Activated T-helper 17 cell treated with anti-CD3 and anti-CD28 coated beads, Interleukin-2, amount 50 U/mL, for 72 hours (primary cell): ENCODE measurements at regions not wholly inside any gene's neighbourhood (a gene's known extent, or its start where the extent isn't known, plus 50 kb on each side); places are given as distances from the start of the nearest gene placed in this dataset.

Source experiments
- ATAC-seq: fragments of 150-1000 bp; cut with Tn5 transposase; replicated peaks from 2 replicates; pipeline ENCODE4 v1.10.0; 2021; ENCODE audit warnings: mild to moderate bottlenecking, moderate library complexity
- H3K27ac Mint-ChIP-seq: one replicate; pipeline ENCODE4 v1.8.0; 2022; ENCODE audit warnings: mixed read lengths
- H3K27me3 Mint-ChIP-seq: one replicate; pipeline ENCODE4 v1.8.0; 2022; ENCODE audit warnings: mixed read lengths
- H3K36me3 Mint-ChIP-seq: one replicate; pipeline ENCODE4 v1.8.0; 2022; ENCODE audit warnings: low read depth, mild to moderate bottlenecking, mixed read lengths
- H3K4me1 Mint-ChIP-seq: one replicate; pipeline ENCODE4 v1.8.0; 2022; ENCODE audit warnings: mixed read lengths
- H3K4me3 Mint-ChIP-seq: one replicate; pipeline ENCODE4 v1.8.0; 2022; ENCODE audit warnings: mild to moderate bottlenecking, mixed read lengths
- H3K9me3 Mint-ChIP-seq: one replicate; pipeline ENCODE4 v1.8.0; 2022; ENCODE audit warnings: mixed read lengths

DNA sequence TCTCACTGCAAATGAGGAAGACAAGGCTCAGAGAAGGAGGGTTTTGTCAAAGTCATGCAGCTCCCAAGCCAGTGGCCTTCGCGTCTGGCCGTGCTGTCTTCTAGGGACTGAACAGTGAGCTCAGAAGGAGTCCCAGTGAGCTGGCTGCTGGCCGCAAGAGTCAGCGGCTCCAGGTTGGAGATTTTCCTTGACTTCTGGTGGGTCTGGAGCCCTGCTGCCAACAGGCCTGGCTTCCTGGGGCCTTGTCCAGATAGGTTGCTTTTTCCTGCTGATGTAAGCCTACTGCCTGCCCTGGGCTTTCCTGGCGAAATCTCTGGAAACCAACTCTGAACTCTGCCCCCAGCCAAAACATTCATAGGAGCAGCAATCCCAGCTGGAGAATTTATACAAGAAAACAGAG lies 272.7 kb upstream of the CADM1 start:
- H3K36me3 Mint-ChIP-seq = no peaks in the 10 kb centered on the region
- H3K27me3 Mint-ChIP-seq = no peaks in the 10 kb centered on the region
- H3K9me3 Mint-ChIP-seq = peaks cover 5% of the 10 kb centered on the region
- no peak overlapping the region for H3K27ac Mint-ChIP-seq
- H3K4me1 Mint-ChIP-seq = no peaks in the 10 kb centered on the region
- H3K4me3 Mint-ChIP-seq = no peak overlapping the region
- ATAC-seq = no peak

DNA sequence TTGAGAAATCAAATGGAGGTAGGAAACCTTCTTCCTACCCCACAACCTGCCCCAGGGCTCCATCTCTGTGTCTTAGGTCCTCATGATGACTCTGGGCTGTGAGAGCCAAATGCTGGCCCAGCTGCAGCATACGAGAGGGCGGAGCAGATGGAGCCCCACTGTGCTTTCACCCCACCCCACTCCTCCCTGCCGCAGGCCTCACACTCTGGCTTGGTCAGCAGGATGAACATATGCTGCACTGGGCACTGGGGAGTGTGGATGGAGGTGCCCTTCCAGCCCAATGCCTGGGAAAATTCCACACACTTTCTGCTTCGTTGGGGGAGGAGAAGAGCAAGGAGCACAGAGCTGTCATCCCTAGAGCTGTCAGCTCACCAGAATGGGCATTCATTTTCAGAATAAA lies 271.6 kb upstream of the CADM1 start:
- Mint-ChIP-seq H3K9me3 (peaks cover 6% of the 10 kb centered on the region), H3K4me1 (no peaks in the 10 kb centered on the region), H3K36me3 (no peaks in the 10 kb centered on the region), H3K4me3 (no peak overlapping the region), H3K27me3 (peaks cover 4% of the 10 kb centered on the region), H3K27ac (no peak overlapping the region)
- no peak for ATAC-seq

GRCh38 chr11:115774756-115775155 lies 270.5 kb upstream of the CADM1 start:
- Mint-ChIP-seq H3K36me3 (no peaks in the 10 kb centered on the region), H3K4me1 (no peaks in the 10 kb centered on the region), H3K4me3 (no peak overlapping the region), H3K27me3 (peaks cover 4% of the 10 kb centered on the region), H3K9me3 (peaks cover 8% of the 10 kb centered on the region), H3K27ac (no peak overlapping the region)
- no peak for ATAC-seq

DNA sequence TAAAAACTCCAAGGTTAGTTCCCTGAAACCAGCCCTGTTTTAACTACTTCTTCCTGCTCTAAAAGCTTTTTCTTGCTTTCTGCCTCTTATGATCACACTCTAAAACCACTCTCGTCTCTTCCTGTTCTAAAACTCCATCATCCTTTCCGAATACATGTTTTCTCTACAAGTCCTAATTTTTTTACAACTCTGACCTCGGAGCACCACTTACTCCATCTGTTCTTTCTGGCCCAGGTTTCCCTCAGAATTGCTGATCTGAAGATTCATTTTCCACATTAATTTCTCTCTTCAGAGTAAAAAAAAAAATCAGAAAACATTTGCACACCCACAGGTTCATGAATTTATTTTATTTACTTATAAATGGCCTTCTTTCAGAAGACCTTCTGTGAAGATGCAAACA lies 265.7 kb upstream of the CADM1 start:
- Mint-ChIP-seq H3K4me1 (no peaks in the 10 kb centered on the region), H3K27ac (no peak overlapping the region), H3K27me3 (peaks cover 4% of the 10 kb centered on the region), H3K9me3 (peaks cover 13% of the 10 kb centered on the region), H3K36me3 (no peaks in the 10 kb centered on the region), H3K4me3 (no peak overlapping the region)
- ATAC-seq = no peak

- peaks cover 4% of the 10 kb centered on the region for H3K27me3 Mint-ChIP-seq
Observed at GRCh38 chr11:115767883-115768282, 263.7 kb upstream of the CADM1 start.

GRCh38 chr11:115767047-115767802 lies 263.0 kb upstream of the CADM1 start:
- Mint-ChIP-seq H3K9me3 (peaks cover 13% of the 10 kb centered on the region), H3K4me3 (no peak overlapping the region), H3K27me3 (peaks cover 6% of the 10 kb centered on the region), H3K27ac (no peak overlapping the region), H3K36me3 (no peaks in the 10 kb centered on the region), H3K4me1 (no peaks in the 10 kb centered on the region)
- ATAC-seq = no peak

More at GRCh38 chr11:115767883-115768282, 263.7 kb upstream of the CADM1 start:
- Mint-ChIP-seq H3K4me1 (no peaks in the 10 kb centered on the region), H3K4me3 (no peak overlapping the region), H3K27ac (no peak overlapping the region), H3K9me3 (peaks cover 13% of the 10 kb centered on the region), H3K36me3 (no peaks in the 10 kb centered on the region)
- ATAC-seq = no peak

- no peaks in the 10 kb centered on the region for H3K36me3 Mint-ChIP-seq
- H3K4me1 Mint-ChIP-seq = no peaks in the 10 kb centered on the region
- H3K9me3 Mint-ChIP-seq = peaks cover 13% of the 10 kb centered on the region
- no peak overlapping the region for H3K4me3 Mint-ChIP-seq
- H3K27ac Mint-ChIP-seq = no peak overlapping the region
- peaks cover 11% of the 10 kb centered on the region for H3K27me3 Mint-ChIP-seq
- no peak for ATAC-seq
Observed at GRCh38 chr11:115766561-115766960, 262.3 kb upstream of the CADM1 start.

GRCh38 chr11:115765803-115766239 lies 261.6 kb upstream of the CADM1 start:
- Mint-ChIP-seq H3K27me3 (peaks cover 7% of the 10 kb centered on the region), H3K4me1 (no peaks in the 10 kb centered on the region), H3K9me3 (peaks cover 6% of the 10 kb centered on the region), H3K36me3 (no peaks in the 10 kb centered on the region), H3K4me3 (no peak overlapping the region), H3K27ac (no peak overlapping the region)
- no peak for ATAC-seq

- H3K27ac Mint-ChIP-seq = no peak overlapping the region
- H3K4me3 Mint-ChIP-seq = no peak overlapping the region
- H3K4me1 Mint-ChIP-seq = no peaks in the 10 kb centered on the region
- H3K9me3 Mint-ChIP-seq = peaks cover 4% of the 10 kb centered on the region
- H3K36me3 Mint-ChIP-seq = no peaks in the 10 kb centered on the region
- peaks cover 10% of the 10 kb centered on the region for H3K27me3 Mint-ChIP-seq
- ATAC-seq = no peak
Observed at GRCh38 chr11:115764176-115764575, 260.0 kb upstream of the CADM1 start.

GRCh38 chr11:115761817-115762216 lies 257.6 kb upstream of the CADM1 start:
- Mint-ChIP-seq H3K9me3 (no peaks in the 10 kb centered on the region), H3K4me1 (no peaks in the 10 kb centered on the region), H3K4me3 (no peak overlapping the region), H3K36me3 (no peaks in the 10 kb centered on the region), H3K27ac (no peak overlapping the region), H3K27me3 (peaks cover 18% of the 10 kb centered on the region)
- ATAC-seq = no peak

- Mint-ChIP-seq H3K9me3 (no peaks in the 10 kb centered on the region), H3K27me3 (peaks cover 18% of the 10 kb centered on the region), H3K4me3 (no peak overlapping the region), H3K27ac (no peak overlapping the region), H3K36me3 (no peaks in the 10 kb centered on the region), H3K4me1 (no peaks in the 10 kb centered on the region)
- no peak for ATAC-seq
Observed at GRCh38 chr11:115761348-115761747, 257.1 kb upstream of the CADM1 start.

- ATAC-seq = no peak
- no peaks in the 10 kb centered on the region for H3K4me1 Mint-ChIP-seq
- no peak overlapping the region for H3K27ac Mint-ChIP-seq
- H3K9me3 Mint-ChIP-seq = no peaks in the 10 kb centered on the region
- no peaks in the 10 kb centered on the region for H3K36me3 Mint-ChIP-seq
- H3K4me3 Mint-ChIP-seq = no peak overlapping the region
- peaks cover 18% of the 10 kb centered on the region for H3K27me3 Mint-ChIP-seq
Observed at GRCh38 chr11:115760461-115761320, 256.5 kb upstream of the CADM1 start.

DNA sequence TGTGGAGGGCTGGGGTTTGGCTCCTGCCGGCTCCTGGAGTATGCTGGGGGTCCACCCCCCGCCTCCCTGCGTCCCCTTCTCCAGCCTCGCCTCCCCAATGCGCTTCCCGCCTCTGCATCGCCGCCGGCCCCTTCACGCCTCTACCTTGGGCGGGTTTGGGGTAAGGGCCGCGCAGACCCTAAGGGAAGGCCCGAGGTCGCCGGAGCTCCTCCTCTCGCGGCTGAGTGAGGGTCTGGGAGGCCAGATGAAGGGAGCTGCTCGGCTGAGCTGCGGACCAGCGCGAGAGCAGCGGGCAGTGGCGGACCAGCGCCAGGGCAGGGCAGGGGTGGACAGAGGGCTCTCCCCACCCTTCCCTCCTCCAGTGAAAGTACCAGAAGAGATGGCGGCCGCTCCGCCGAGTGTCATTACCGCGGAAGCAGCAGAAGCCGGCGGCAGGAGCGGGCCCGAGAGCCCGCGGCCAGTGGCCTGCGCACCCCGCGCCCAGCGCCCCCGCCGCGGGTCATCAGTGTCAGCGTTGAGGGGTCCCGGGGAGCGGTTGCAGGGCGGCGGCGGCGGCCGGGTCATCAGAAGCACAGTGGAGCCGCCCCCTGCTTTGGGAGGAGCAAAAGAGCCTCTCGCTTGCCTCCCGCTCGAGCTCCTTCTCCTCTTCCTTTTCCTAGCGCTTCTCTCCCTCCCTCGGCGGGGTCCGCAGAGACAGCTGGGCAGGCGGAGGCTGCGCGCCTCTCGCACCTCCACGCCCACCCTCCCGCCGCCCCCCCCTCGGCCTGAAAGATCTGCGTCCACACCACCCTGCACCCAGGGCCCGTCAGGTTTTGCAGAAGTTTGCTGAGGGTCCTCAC lies 255.6 kb upstream of the CADM1 start:
- no peak for ATAC-seq
- Mint-ChIP-seq H3K27me3 (peaks cover 18% of the 10 kb centered on the region), H3K36me3 (no peaks in the 10 kb centered on the region), H3K9me3 (no peaks in the 10 kb centered on the region), H3K27ac (no peak overlapping the region), H3K4me1 (no peaks in the 10 kb centered on the region), H3K4me3 (no peak overlapping the region)

DNA sequence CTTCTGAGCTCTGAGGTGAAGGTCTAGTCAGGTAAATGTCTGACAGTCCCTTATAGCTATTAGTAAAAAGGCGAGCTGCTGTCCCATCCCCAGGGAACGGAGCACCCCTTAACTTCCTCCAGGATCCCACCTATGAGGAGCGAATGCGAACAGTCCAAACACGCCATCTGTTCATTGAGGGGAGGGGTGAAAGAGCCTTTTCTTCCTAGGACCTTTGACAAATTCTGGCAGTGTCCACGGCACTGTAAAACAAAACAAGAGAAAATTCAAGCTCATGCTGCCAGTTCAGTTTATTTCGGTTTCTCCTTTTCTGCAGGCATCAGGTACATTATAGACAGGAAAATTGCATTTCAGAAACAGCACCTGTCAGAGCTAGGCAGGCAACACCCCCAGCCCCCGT lies 253.8 kb upstream of the CADM1 start:
- H3K27ac Mint-ChIP-seq = no peak overlapping the region
- H3K27me3 Mint-ChIP-seq = peaks cover 19% of the 10 kb centered on the region
- H3K4me1 Mint-ChIP-seq = no peaks in the 10 kb centered on the region
- H3K36me3 Mint-ChIP-seq = no peaks in the 10 kb centered on the region
- no peak for ATAC-seq
- H3K9me3 Mint-ChIP-seq = peaks cover 5% of the 10 kb centered on the region
- no peak overlapping the region for H3K4me3 Mint-ChIP-seq
